GM23338 (cell line): ENCODE measurements at regions not wholly inside any gene's neighbourhood (a gene's known extent, or its start where the extent isn't known, plus 50 kb on each side); places are given as distances from the start of the nearest gene placed in this dataset.

Experiments used
- CREB1 ChIP-seq: fragments of 250-450 bp; sonication (Bioruptor Pico); IDR thresholded peaks from 2 replicates; pipeline ENCODE4 v1.5.0; 2020; ENCODE audit warnings: low read depth, mild to moderate bottlenecking, moderate library complexity
- EZH2 ChIP-seq: fragments of 200-600 bp; sonication (generic); IDR thresholded peaks from one replicate; pipeline ENCODE4 v1.8.0; 2017; ENCODE audit warnings: antibody characterized with exemption, mild to moderate bottlenecking, low read depth; ENCODE audit not compliant: unreplicated experiment
- EZH2phosphoT487 ChIP-seq: fragments of 200-600 bp; sonication (generic); IDR thresholded peaks from one replicate; pipeline ENCODE4 v1.8.1; 2018; ENCODE audit warnings: antibody characterized with exemption; ENCODE audit not compliant: unreplicated experiment
- JUNB ChIP-seq: IDR thresholded peaks from one replicate; pipeline ENCODE4 v1.6.1; 2016; ENCODE audit warnings: antibody characterized with exemption; ENCODE audit not compliant: unreplicated experiment
- POLR2AphosphoS5 ChIP-seq: IDR thresholded peaks from 2 replicates; pipeline ENCODE4 v1.6.1; 2016; ENCODE audit warnings: antibody characterized with exemption, low read depth
- ZNF114 ChIP-seq: fragments of 250-450 bp; sonication (Bioruptor Pico); IDR thresholded peaks from 2 replicates; pipeline ENCODE4 v1.5.0; 2020; ENCODE audit warnings: mild to moderate bottlenecking, moderate library complexity
- ZNF331 ChIP-seq: fragments of 250-450 bp; sonication (Bioruptor Pico); IDR thresholded peaks from 2 replicates; pipeline ENCODE4 v1.5.0; 2020; ENCODE audit warnings: low read depth, mild to moderate bottlenecking, moderate library complexity
- TF ChIP-seq, protein P1 (sequence below), 2 experiments: fragments of 200-600 bp in 1 of 2; sonication (generic) in 1 of 2; conservative IDR thresholded peaks; 2 replicates each; pipeline versions ENCODE4 v1.5.1 to v1.6.1; 2016 to 2017; ENCODE audit warnings: antibody characterized with exemption in 2 of 2, low read depth in 2 of 2, mild to moderate bottlenecking in 2 of 2, moderate library complexity in 1 of 2
- TF ChIP-seq, protein P2 (sequence below): IDR thresholded peaks from one replicate; pipeline ENCODE4 v1.6.1; 2018; ENCODE audit warnings: antibody characterized with exemption; ENCODE audit not compliant: unreplicated experiment

DNA sequence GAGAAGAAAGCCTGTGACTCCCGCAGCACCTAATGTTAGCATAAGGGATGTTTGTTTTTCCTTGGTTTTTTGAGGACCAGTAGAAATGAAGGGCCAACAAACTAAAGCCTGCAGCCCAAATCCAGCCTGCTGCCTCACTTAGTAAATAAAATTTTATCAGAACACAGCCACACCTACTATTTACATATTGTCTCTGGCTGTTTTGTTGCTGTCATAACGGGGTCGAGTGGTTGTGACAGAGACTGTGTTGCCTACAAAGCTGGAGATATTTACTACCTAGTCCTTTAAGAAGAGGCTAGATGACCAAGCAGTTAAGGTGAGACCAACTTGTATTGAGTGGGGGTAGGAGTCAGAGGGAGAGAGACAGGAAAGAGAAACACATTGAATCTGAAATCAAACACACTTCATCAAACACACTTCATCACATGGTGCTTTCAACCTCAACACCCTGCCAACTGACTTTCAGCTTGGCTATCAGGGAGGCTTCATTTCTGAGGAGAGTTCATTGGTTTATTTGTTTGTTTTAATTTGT lies 546.3 kb upstream of the CDH11 start:
- TF ChIP-seq CREB1 (no peak), EZH2 (no peak), POLR2AphosphoS5 (no peak), ZNF114 (CRISPR knock-in tag) (no peak), JUNB (no peak), EZH2phosphoT487 (no peak), ZNF331 (CRISPR knock-in tag) (no peak)
- TF ChIP-seq, protein P1, sequence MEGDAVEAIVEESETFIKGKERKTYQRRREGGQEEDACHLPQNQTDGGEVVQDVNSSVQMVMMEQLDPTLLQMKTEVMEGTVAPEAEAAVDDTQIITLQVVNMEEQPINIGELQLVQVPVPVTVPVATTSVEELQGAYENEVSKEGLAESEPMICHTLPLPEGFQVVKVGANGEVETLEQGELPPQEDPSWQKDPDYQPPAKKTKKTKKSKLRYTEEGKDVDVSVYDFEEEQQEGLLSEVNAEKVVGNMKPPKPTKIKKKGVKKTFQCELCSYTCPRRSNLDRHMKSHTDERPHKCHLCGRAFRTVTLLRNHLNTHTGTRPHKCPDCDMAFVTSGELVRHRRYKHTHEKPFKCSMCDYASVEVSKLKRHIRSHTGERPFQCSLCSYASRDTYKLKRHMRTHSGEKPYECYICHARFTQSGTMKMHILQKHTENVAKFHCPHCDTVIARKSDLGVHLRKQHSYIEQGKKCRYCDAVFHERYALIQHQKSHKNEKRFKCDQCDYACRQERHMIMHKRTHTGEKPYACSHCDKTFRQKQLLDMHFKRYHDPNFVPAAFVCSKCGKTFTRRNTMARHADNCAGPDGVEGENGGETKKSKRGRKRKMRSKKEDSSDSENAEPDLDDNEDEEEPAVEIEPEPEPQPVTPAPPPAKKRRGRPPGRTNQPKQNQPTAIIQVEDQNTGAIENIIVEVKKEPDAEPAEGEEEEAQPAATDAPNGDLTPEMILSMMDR (conservative IDR thresholded peaks at IDR 0.05; ENCODE audit: low read depth in 2 of 2), result no peak
- TF ChIP-seq, protein P2, sequence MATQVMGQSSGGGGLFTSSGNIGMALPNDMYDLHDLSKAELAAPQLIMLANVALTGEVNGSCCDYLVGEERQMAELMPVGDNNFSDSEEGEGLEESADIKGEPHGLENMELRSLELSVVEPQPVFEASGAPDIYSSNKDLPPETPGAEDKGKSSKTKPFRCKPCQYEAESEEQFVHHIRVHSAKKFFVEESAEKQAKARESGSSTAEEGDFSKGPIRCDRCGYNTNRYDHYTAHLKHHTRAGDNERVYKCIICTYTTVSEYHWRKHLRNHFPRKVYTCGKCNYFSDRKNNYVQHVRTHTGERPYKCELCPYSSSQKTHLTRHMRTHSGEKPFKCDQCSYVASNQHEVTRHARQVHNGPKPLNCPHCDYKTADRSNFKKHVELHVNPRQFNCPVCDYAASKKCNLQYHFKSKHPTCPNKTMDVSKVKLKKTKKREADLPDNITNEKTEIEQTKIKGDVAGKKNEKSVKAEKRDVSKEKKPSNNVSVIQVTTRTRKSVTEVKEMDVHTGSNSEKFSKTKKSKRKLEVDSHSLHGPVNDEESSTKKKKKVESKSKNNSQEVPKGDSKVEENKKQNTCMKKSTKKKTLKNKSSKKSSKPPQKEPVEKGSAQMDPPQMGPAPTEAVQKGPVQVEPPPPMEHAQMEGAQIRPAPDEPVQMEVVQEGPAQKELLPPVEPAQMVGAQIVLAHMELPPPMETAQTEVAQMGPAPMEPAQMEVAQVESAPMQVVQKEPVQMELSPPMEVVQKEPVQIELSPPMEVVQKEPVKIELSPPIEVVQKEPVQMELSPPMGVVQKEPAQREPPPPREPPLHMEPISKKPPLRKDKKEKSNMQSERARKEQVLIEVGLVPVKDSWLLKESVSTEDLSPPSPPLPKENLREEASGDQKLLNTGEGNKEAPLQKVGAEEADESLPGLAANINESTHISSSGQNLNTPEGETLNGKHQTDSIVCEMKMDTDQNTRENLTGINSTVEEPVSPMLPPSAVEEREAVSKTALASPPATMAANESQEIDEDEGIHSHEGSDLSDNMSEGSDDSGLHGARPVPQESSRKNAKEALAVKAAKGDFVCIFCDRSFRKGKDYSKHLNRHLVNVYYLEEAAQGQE, result no peak
